GM12875 (cell line): ENCODE measurements at regions not wholly inside any gene's neighbourhood (a gene's known extent, or its start where the extent isn't known, plus 50 kb on each side); places are given as distances from the start of the nearest gene placed in this dataset.

Experiments used
- H3K4me3 ChIP-seq: one replicate; pipeline ENCODE4 v1.5.1; 2011; ENCODE audit warnings: low read depth, low read length, control low read depth
- TF ChIP-seq, protein P1 (sequence below): IDR thresholded peaks from 2 replicates; pipeline ENCODE4 v1.5.1; 2011; ENCODE audit warnings: low read depth, mild to moderate bottlenecking, control low read depth, inconsistent platforms, low read length, moderate library complexity, borderline replicate concordance; ENCODE audit not compliant: insufficient read depth

- no peak overlapping the region for H3K4me3 ChIP-seq
- TF ChIP-seq, protein P1, sequence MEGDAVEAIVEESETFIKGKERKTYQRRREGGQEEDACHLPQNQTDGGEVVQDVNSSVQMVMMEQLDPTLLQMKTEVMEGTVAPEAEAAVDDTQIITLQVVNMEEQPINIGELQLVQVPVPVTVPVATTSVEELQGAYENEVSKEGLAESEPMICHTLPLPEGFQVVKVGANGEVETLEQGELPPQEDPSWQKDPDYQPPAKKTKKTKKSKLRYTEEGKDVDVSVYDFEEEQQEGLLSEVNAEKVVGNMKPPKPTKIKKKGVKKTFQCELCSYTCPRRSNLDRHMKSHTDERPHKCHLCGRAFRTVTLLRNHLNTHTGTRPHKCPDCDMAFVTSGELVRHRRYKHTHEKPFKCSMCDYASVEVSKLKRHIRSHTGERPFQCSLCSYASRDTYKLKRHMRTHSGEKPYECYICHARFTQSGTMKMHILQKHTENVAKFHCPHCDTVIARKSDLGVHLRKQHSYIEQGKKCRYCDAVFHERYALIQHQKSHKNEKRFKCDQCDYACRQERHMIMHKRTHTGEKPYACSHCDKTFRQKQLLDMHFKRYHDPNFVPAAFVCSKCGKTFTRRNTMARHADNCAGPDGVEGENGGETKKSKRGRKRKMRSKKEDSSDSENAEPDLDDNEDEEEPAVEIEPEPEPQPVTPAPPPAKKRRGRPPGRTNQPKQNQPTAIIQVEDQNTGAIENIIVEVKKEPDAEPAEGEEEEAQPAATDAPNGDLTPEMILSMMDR, result no peak
These were observed 218.8 kb downstream of the C4orf33 start for GRCh38 chr4:129314781-129315180.

GRCh38 chr4:129322920-129323319 is 227.0 kb downstream of the C4orf33 start:
- TF ChIP-seq, protein P1, result no peak
- no peak overlapping the region for H3K4me3 ChIP-seq

DNA sequence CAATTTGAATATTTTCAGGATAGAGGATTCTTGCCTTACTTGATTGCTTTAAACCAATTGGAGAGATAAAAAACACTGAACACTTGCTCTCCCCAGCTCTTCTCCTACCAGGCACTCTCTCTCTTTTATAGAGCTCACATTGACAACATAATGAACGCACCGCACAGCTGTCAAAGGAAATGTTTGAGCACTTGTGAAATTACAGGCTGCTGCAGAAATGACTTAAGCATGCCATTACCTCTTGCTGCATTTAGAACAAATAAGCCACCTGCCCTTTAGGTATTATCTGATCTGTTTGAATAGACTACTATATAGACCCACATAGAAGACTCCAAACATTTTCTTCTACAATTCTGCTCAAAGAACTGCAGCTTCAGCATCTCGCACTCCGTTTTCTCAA is 227.7 kb downstream of the C4orf33 start:
- TF ChIP-seq, protein P1, result no peak

GRCh38 chr4:129326571-129327460 is 230.9 kb downstream of the C4orf33 start:
- H3K4me3 ChIP-seq, result no peak overlapping the region
- TF ChIP-seq, protein P1, result no peak

More for the DNA sequence above, 227.7 kb downstream of the C4orf33 start:
- no peak overlapping the region for H3K4me3 ChIP-seq

- no peak overlapping the region for H3K4me3 ChIP-seq
- TF ChIP-seq, protein P1, result no peak
These were observed 231.7 kb downstream of the C4orf33 start for GRCh38 chr4:129327637-129328036.

DNA sequence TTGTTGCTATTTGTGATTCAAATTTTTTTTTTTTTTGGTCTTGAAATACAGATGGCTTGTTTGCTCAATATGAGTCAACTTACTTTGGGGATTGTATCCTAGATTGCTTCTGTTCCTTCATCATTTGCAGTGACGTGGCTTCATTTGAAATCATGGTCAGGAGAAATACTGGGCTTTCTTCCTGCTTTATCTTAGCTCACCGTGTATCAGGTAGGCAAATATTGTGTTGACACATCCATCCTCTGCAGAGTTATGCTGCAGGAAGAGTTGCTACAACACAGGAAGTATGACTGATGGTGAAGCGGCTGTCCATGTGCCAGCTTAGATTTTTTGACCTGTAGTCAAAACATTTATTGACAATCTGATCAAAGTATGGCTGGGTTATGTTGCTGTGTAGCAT is 232.2 kb downstream of the C4orf33 start:
- TF ChIP-seq, protein P1, result no peak
- H3K4me3 ChIP-seq, result no peak overlapping the region

GRCh38 chr4:129334136-129334535 is 238.2 kb downstream of the C4orf33 start:
- TF ChIP-seq, protein P1, result no peak
- no peak overlapping the region for H3K4me3 ChIP-seq
